Dermis blood vessel endothelial cell (primary cell): ENCODE measurements at regions not wholly inside any gene's neighbourhood (a gene's known extent, or its start where the extent isn't known, plus 50 kb on each side); places are given as distances from the start of the nearest gene placed in this dataset.

Experiments used
- DNase-seq: peaks from one replicate; pipeline ENCODE4 v3.0.0; 2010

DNA sequence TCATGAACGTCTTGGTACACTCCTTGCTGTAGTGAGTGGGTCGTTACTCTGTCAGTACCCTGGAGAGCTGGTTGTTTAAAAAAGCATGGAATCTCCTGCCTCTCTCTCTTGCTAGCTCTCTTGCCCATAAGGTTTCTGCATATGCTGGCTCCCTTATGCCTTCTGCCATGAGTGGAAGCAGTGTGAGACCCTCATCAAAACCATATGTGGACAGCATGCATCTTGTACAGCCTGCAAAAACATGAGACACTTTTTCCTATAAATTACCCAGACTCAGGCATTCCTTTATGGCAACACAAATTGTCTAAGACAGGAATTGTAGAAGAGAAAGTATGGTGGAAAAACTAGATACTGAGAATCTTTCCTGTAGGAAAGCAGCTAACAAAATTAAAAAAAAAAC, 516.3 kb downstream of the SLITRK6 start:
- no peak for DNase-seq

DNA sequence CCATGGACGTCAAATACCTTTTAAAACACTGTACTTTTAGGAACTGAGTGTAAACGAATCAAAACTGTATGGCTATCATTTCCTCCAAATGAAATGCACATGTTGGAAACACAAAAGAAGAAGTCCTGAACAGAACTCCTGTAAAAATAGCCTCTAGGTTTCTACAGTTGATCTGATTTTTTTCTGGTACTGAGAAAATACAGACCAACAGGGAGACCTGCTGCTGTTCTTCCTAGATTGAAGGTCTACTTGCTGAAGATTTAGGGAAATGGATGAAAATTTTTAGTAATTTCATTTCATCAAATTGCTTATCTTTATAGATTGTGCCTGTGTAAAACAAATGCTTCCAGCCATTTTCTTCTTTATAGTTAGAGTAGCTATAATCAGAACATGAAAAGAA, 520.4 kb downstream of the SLITRK6 start:
- no peak for DNase-seq

DNA sequence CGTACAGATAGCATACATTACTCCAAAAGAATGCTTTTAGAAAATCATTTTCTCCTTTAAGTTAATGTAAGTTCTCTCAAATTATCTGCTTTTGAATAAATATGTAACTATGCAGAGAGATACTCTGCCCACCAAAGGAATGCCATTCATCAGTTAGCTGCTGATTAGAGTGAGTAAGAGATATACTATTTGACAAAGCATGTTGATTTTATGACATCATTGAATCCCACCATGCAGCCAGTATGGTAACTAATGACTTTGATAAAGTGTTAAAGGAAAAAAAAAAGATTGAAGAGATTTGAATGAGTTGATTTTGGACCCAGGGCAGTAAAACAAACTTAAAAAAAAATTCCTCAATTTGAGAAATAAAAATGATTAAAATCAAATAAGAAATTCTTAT, 521.5 kb downstream of the SLITRK6 start:
- no peak for DNase-seq

DNA sequence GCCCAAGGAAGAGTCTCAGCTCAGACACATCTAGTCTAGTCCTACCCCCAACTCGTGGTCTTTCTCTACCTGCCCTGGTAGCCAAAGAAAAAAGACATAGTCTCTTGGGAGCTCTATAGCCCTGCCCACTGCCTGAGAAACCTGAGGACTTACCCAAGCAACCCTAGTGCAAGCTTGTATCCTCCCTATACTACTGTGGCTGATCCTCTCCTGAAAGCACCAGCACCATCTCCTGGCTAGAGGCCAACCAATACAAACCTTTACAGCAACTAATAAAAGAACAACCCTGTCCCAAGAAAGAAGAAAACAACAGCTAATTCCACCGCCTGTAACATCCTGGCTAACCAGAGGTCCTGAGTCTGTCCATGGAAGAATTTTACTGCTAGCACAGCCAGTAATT, 532.4 kb downstream of the SLITRK6 start:
- no peak for DNase-seq

DNA sequence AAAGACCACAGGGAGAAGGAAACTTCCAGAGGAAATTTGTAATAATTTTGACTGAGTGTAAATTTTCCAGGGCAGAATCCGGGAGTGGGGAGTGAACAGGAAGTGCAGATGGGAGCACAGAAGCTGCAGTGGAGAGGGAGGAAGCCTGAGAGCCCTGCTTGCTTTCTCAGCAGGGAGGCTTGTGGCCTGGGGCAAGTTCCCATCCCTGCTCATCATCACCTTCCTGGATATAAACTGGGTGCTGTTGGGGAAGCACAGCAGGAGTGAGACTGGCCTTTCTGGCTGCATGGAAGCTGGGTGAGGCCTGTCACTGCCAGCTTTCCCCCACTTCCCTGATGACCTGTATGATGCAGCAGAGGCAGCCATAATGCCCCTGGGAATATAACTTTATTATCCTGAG, 532.9 kb downstream of the SLITRK6 start:
- no peak for DNase-seq

DNA sequence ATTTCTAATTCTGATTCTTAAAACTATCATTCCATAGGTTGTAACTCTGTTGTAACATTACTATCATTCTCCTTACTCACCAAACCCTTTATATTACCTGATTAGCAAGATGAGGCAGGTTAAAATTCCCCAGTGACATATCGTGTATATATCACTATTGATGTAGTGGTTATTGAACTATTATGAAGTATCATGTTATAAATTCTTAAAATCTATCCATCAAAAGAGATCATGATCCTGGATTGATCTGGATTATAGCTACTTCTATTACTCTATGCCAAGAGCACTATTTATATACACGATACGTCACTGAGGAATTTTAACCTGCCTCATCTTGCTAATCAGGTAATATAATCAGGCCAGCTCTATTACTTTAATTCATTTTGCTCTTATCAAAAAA, 533.9 kb downstream of the SLITRK6 start:
- no peak for DNase-seq

DNA sequence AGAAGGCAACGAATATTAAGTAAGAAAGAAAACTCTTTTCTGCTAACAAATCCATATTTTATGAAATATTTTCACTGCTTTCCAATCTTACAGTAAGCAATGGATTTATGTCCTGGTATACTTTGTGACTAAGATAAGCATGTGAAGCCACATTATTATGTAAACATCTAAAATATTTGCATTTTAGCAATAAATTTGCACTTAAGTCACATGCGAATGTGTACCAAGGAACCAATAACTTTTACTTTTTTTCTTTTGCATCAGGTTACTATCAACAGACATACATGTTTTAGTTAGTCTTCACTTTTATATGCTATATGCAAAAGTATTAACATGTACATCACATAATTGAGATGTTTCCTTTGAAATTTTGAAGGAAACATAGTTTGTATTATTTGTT, 536.7 kb downstream of the SLITRK6 start:
- DNase-seq, result no peak

DNA sequence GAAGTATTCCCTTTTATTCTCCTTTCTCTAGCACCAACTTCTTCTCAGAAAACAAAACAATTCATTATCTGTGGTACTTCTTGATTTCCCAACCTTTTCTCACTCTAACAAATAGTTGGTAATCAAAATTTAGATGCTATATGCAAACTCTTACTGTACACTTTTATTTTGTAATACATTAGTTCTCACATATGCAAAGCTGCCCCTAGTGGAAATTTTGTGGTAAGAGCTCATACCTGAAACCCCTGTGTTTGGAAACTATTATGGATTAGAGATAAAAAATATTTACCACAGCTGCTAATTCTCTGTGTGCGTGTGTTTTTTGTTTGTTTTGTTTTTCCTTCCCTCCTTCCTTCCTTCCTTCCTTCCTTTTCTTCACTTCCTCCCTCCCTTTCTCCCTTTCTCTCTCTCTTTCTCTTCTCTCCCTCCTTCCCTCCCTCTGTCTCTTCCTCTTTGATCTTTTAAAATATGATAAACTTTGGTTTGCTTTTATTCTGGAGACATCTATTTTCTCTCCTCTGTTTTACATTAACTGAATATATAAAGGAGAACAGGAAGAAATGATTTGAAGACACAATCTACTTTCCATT, 537.4 kb downstream of the SLITRK6 start:
- no peak for DNase-seq

DNA sequence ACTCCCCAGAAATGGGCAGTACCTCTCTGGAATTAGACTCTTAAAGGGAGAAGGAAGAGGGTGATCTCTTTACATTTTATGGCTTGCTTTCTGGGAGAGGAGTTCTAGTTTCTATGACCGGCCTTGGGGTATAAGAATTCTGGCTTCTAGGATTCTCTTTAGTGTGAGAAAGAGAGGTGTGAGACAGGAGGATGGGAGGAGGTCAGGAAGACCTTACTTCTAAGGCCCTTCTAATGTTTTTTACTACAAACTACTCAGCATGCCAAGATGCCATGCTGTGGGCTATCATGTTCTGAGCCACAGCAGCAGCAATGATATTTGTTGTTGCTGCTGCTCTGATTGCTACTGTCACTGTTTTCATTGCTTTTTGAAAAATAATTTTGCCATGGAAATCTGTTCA, 538.3 kb downstream of the SLITRK6 start:
- no peak for DNase-seq

DNA sequence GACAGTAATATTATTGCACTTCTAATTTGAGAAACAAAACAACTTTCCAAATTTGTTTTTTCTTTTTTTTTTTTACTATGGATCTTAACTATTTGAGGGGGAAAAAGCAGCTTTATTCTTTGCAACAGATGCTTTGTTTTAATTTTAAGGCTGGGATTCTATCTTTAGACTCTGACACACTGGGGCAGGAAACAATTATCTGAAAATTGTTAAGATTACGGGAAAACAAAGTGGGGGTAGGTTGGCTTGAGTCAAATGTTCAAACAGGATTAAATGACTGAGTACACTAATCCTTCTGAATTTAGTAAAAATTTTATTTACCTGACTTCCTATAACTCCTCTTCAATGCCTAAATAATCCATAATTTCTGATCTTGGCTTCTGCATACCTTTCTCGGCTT, 543.2 kb downstream of the SLITRK6 start:
- no peak for DNase-seq

DNA sequence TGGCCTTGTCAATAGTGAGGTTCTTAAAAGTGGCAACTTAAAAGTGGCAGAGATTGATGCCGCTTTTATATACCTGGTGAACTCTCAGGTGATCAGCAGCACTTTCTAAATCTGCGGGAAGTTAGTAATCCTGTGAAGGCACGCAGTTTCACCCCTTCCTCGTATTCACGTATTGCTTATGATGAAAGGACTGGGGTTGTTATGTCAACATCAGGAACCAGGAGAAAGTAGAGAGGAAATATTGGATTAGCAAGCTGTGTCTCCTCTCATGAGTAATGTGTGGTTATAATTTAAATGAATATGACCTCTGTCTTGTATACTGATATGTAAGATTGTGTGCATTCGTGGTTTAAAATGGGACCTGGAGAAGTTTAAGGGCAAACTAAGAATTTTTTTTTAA, 544.6 kb downstream of the SLITRK6 start:
- no peak for DNase-seq

DNA sequence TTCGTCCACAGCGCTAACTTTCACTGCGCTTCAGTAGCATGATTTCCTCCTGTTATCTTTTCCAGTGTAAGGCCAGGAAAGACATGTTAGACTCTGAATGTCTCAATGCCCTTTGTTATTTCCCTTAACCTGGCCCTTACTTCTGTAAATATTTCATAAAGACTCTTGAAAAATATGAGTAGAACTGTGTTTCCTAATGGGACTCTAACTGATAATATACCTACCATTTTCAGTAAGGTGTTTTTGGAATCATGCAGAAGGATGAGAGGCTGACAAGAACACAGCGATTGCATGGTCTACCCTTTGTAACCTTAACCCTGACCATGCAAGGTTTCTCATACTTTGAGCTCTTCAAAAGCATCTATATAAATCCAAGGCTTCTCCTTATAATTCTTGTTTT, 550.1 kb downstream of the SLITRK6 start:
- no peak for DNase-seq

DNA sequence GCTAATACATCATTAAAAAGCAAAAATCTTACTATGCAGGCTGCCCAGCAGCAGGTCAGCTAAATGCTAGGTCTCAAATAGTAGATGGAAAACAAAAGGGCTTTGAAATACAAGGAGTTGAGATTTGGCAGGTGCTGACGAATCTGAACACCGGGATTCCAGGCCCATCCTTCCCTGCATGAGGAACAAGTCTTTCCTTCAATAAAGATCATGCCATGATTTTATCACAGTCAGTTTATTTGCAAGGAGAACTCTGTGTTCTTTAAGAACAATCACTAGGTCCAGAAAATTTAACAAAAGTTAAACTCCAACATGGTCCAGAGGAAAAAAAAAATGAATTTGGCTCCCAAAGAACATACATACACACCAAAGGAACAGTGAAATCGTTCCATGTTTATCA, 551.4 kb downstream of the SLITRK6 start:
- no peak for DNase-seq

DNA sequence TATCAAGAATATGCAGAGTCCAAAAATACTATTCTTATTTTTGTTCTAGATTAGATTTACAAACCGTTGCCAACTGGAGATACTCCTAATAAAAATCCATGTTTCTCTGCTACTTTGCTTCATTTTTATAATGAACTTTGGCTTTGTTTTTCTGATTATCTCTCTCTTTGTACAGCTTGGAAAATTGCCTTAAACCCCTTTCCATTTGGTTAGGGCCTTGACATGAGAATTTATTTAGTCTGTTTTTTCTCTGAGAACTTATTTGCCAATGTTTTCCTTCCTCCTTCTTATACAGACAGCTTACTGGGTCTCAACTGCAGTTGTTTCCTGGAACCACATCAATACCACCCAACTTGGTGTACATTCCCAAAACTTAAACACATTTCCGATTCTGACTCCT, 555.4 kb downstream of the SLITRK6 start:
- DNase-seq, result no peak

DNA sequence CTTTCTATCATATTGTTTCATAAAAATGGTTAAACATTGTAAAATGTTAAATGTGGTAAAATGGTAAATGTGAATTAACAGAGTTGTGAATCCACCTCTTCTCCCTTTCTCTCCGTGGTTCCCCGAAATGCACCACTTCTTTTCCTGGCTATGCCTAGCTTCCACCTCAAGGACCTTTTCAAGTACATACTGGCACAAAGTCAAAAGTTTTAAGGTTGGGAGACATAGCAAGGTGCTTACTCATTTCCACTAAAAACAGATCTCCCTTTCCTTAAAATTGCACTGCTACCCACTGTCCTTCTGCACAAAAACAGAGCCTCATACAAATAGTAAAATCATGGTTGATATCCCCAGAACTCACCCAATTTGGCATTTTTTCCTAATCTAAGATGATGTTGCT, 558.2 kb downstream of the SLITRK6 start:
- no peak for DNase-seq

DNA sequence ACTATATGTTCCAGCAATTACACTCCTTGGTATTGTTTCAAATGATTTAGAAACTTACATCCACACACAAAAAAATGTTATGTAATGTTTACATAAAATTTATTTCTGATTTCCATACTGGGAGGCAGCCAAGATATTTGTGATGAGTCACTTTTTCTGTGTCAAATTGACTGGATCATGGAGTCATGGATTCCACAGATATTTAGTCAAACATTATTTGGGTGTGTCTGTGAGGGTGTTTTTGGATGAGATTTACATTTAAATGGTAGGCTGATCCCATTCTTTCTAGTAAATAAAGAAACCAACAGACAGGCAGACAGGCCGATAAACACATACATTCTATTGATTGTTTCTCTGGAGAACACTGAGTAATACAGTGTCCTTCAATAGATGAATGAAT, 562.8 kb downstream of the SLITRK6 start:
- no peak for DNase-seq

DNA sequence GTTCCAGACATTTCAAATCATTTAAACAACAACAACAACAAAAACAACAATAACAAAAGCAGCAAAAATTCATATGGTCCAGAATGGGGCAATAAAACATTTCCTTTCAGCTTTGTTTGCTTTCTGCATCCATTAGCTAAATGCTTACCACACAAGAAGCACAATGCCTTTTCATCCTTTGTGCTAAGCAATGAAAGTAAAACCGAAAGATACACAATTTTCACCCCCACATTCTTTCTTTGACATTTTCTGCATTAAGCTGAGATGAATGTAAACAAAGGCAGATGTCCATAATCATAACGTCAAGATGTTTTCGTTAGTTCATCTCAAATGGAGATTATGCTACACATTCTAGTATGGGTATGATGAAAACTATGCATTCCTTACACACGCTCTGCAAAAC, 568.5 kb downstream of the SLITRK6 start:
- no peak for DNase-seq

DNA sequence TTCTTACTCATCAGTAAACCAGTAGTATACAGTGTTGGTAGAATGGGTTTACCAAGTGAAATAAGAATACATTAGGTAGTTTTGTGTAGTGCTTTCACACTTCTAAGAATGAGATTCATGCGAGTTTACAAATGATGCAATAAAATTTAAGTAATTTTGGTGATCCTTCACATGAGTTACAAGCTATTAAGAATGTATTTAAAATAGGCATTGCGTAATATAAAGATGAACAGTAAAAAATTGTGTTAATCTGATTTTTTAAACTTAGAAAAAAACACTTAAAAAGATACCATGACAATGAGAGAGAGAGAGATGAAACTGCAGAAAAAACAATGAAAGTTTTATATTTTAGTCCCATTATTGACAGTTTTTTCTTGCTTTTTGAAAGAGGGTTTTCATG, 570.5 kb downstream of the SLITRK6 start:
- DNase-seq, result no peak

DNA sequence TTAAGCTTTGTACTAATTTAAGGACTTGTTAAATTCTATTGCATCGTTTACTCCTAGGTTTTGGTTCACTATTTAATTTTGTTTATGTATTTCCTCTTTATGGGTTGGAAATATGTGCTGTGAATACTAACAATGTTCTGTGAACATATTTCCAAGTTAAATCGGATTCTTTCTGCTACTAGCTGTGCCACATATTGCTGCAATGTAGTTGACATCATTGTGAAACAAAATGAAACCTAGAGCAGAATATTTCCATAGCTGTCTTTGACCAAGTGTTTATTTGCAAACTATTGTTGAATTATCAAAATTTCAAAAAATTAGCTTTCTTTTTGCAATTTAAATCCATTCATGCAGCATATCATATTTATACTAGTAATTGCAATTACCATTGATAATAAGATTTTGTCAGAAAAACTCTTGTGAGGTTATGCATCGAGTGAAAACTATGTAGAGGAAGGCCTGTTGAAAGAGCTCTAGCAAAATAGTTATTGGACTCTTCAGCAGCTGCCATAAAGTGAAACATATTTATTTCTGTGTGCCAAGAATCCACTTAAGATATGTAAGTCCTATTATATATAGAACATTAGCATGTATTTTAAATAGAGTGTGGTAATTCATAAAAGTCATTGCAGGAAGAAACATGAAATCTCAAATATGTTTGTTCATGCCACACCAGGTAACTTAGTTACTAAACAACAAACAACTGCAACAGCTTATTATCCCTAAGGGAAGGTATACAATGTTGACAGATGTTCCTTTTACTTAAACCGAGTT, 575.1 kb downstream of the SLITRK6 start:
- no peak for DNase-seq

DNA sequence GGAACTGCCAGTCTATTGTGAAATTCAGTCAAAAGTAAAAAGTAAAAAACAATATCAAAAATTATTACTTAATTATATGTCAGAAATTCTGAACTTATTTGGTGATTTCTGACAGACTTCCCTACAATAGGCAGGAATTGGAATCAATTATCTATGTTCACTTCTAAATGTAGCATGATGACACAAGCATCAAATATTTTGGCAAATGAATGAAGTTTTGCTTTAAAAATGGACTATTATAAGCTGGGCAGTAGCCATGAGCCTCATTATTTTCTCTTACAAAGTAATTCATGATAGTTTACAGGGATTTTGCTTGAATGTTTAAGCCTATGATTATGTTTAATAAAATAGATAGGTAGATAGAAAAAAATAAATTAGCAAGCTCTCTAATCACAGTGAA, 582.6 kb downstream of the SLITRK6 start:
- no peak for DNase-seq

DNA sequence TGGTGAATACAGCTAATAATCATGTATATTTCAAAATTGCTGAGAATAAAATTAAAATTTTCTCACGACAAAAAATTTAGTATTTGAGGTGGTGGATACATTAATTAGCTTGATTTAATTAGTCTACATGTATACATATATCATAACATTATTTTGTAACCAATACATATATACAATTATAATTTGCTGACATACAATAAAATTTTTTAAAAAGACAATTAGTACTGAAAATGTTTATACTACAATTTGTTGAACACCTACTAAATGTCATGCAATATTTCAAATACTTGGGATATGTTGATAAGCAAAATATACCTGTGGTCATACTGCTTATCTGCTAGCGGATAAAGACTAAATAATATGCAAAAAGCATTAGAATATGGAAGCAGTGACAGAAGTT, 586.5 kb downstream of the SLITRK6 start:
- no peak for DNase-seq

DNA sequence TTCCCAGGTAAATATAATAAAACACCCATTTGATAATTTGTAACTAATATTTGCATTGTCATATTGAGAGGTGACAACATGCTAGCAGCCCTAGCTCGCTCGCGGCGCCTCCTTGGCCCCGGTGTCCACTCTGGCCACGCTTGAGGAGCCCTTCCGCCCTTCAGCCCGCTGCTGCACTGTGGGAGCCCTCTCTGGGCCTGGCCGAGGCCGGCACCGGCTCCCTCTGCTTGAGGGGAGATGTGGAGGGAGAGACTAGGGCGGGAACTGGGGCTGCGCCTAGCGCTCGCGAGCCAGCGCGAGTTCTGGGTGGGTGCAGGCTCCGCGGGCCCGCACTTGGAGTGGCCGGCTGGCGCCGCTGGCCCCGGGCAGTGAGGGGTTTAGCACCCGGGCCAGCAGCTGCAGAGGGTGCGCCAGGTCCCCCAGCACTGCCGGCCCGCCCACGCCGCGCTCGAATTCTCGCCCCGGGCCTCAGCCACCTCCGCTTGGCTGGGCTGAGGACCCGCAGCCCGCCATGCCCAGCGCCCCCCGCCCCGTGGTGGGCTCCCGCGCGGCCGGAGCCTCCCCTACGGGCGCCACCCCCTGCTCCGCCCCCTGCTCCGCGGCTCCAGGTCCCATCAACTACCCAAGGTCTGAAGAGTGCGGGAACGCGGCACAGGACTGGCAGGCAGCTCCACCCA, 594.4 kb downstream of the SLITRK6 start:
- DNase-seq, result no peak

DNA sequence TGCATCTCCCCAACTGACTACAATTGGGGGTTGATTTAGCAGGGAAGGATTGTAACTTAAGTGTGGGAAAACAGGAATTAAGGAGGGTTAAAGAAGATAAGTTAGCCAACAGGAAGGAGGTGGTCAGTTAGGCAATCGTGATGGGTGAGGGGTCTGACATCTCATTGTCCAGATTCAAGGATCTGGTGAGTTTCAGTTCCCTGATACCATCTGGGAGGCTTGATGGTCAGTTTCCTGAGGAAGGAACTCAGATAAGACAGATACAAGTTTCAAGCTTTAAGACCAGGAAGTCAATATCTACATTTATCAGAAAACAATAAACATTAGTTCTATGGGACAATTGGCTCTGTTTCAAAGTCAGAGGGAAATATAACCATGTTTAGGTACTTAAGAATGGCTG, 601.8 kb downstream of the SLITRK6 start:
- DNase-seq, result no peak

DNA sequence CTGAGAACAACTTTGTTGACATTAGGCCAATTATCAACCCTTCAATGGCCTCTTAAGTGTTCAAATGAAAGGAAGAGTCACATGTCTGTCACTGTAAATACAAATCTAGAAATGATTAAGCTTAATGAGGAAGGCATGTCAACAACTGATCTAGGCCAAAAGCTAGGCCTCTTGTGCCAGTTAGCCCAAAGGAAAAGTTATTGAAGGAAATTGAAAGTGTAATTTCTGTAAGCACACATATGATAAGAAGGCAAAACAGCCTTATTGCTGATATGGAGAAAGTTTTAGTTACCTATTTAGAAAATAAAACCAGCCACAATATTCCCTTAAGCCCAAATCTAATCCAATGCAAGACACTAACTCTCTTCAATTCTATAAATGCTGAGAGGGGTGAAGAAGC, 604.7 kb downstream of the SLITRK6 start:
- DNase-seq, result no peak
